Caco-2 (cell line): ENCODE measurements at regions not wholly inside any gene's neighbourhood (a gene's known extent, or its start where the extent isn't known, plus 50 kb on each side); places are given as distances from the start of the nearest gene placed in this dataset.
"Not testable (repeated sequence)": the region's sequence is repeated elsewhere in the genome, so short reads cannot be mapped to it uniquely, and the experiment has no call there.

Source experiments
- BruUV-seq: library from RNA; stranded (reverse); fragments of 400-500 nt; replicated peaks from 2 replicates; lab custom pipeline; 2021; lab: Mats Ljungman, UMichigan
- CTCF ChIA-PET: fragments of 300-600 bp; sonication (Branson Sonifier 250); formaldehyde crosslinking; loops from one replicate; lab custom pipeline; 2022; ENCODE audit warnings: antibody characterized with exemption; lab: Charles Lee
- POLR2A ChIA-PET: fragments of 300-600 bp; sonication (Branson Sonifier 250); formaldehyde crosslinking; loops from one replicate; lab custom pipeline; 2022; ENCODE audit warnings: antibody characterized with exemption; lab: Charles Lee
- DNase-seq, 2 experiments: peaks; one replicate each; pipeline versions ENCODE4 v3.0.0 to v3.0.0-alpha.2; 2020 to 2022
- H3K27me3 ChIP-seq: replicated peaks from 2 replicates; pipeline ENCODE4 v1.6.0; 2011; ENCODE audit warnings: low read length; ENCODE audit not compliant: control insufficient read depth, insufficient read depth
- H3K36me3 ChIP-seq: 2 replicates; pipeline ENCODE4 v1.5.1; 2011; ENCODE audit warnings: low read length; ENCODE audit not compliant: control insufficient read depth, insufficient read depth
- H3K4me1 ChIP-seq: fragments of 250-450 bp; sonication (Bioruptor Pico); 2 replicates; pipeline ENCODE4 v1.5.1; 2020; ENCODE audit warnings: mild to moderate bottlenecking
- H3K4me3 ChIP-seq: 2 replicates; pipeline ENCODE4 v1.5.1; 2011; ENCODE audit warnings: low read depth, mild to moderate bottlenecking, control low read depth, low read length
- H3K9me3 ChIP-seq: fragments of 250-450 bp; sonication (Bioruptor Pico); 2 replicates; pipeline ENCODE4 v1.5.1; 2020; ENCODE audit warnings: mild to moderate bottlenecking, moderate library complexity
- H3K27ac Mint-ChIP-seq: one replicate; pipeline ENCODE4 v1.8.0; 2022; ENCODE audit warnings: mixed read lengths; ENCODE audit not compliant: unreplicated experiment
- H3K27me3 Mint-ChIP-seq: one replicate; pipeline ENCODE4 v1.8.0; 2022; ENCODE audit warnings: mixed read lengths; ENCODE audit not compliant: insufficient read depth, unreplicated experiment
- H3K36me3 Mint-ChIP-seq: one replicate; pipeline ENCODE4 v1.8.0; 2022; ENCODE audit warnings: mild to moderate bottlenecking, mixed read lengths; ENCODE audit not compliant: insufficient read depth, unreplicated experiment
- H3K4me1 Mint-ChIP-seq: one replicate; pipeline ENCODE4 v1.8.0; 2022; ENCODE audit warnings: low read depth, mixed read lengths; ENCODE audit not compliant: unreplicated experiment
- H3K4me3 Mint-ChIP-seq: one replicate; pipeline ENCODE4 v1.8.0; 2022; ENCODE audit warnings: mild to moderate bottlenecking, moderate library complexity, mixed read lengths; ENCODE audit not compliant: unreplicated experiment
- H3K9me3 Mint-ChIP-seq: one replicate; pipeline ENCODE4 v1.8.0; 2022; ENCODE audit warnings: mixed read lengths; ENCODE audit not compliant: unreplicated experiment
- CTCF ChIP-seq, 2 experiments: fragments of 200-600 bp in 1 of 2; IDR thresholded peaks; 1 replicate in 1 of 2; 2 replicates in 1 of 2; pipeline versions ENCODE4 v1.5.1 to v1.8.0; 2011 to 2022; ENCODE audit warnings: antibody characterized with exemption in 1 of 2, control low read depth in 1 of 2, inconsistent platforms in 1 of 2, low read depth in 1 of 2, low read length in 1 of 2, mild to moderate bottlenecking in 1 of 2, moderate library complexity in 1 of 2; ENCODE audit not compliant: insufficient read depth in 1 of 2, severe bottlenecking in 1 of 2, unreplicated experiment in 1 of 2
- intact Hi-C: fragments of 100-400 bp; cut with micrococcal nuclease; formaldehyde crosslinking; loops from one replicate; pipeline ENCODE4 v1.10.0; 2022; ENCODE audit not compliant: unreplicated experiment

DNA sequence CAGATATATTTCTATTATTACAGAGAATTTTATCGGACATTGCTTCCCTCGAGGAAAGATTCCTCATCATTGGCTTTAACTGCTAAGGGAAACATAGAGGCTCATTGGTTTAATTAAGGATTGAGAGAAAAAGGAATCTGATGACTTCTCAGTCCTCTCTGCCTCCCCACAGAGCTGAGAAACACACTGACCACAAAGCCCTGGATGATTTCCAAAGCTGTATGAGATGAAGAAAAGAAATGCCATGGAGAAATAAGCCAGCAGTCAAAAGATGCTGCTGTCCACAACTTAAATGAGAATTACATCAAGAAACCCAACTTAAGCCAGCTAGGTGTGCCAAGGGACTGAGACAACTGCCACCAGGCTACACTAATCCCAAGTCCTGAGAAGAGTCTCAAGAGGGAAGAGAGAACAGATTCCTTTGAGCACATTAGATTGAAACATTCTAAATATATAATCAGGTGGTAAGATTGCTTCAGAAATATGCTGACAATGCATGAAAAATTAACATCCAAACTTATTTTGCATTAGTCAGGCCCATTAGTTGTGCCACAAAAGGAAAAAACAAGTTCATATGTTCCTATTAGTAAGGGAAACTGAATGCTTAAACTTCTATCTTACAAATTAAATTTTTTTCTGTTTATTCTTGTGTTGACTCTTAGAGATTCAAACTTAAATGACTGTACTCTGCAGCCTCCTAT, 308.1 kb upstream of the CYRIA start:
- no peaks in the 10 kb centered on the region for H3K4me1 ChIP-seq
- Mint-ChIP-seq H3K4me1 (no peaks in the 10 kb centered on the region), H3K36me3 (no peaks in the 10 kb centered on the region), H3K27ac (no peak overlapping the region), H3K9me3 (no peaks in the 10 kb centered on the region), H3K27me3 (peaks cover 11% of the 10 kb centered on the region), H3K4me3 (no peak overlapping the region)
- H3K4me3 ChIP-seq, result no peak overlapping the region
- ChIA-PET CTCF (no interaction called here), POLR2A (no interaction called here)
- no peak for DNase-seq
- no peaks in the 10 kb centered on the region for H3K27me3 ChIP-seq
- no peak for TF ChIP-seq CTCF (IDR thresholded peaks at IDR 0.05; ENCODE audit: insufficient read depth in 1 of 2, low read depth in 1 of 2, low read length in 1 of 2, severe bottlenecking in 1 of 2, unreplicated experiment in 1 of 2)
- no TSS peak for BruUV-seq
- intact Hi-C loops, result no loop called here
- H3K9me3 ChIP-seq, result no peaks in the 10 kb centered on the region
- H3K36me3 ChIP-seq, result no peaks in the 10 kb centered on the region

DNA sequence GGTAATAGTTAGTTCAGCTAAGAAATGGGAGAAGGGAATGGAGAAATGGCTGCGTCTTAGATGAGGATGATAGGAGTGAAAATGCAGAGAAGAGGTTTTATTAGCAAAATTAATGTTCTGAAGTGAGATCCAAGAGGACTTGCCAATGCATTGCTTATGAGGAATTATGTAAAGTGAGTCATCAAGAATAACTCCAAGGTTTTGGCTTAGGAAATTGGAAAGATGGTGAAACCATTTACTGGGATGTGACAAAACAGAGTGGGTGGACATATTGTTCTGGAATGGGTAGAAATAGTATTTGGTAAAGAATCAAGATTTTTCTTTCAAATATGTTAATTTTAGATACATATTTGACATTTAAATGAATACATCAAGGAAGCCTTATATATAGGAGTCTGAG, 306.6 kb upstream of the CYRIA start:
- Mint-ChIP-seq H3K4me1 (no peaks in the 10 kb centered on the region), H3K4me3 (no peak overlapping the region), H3K27ac (no peak overlapping the region), H3K9me3 (no peaks in the 10 kb centered on the region), H3K36me3 (no peaks in the 10 kb centered on the region), H3K27me3 (peaks cover 11% of the 10 kb centered on the region)
- no TSS peak for BruUV-seq
- Histone ChIP-seq H3K4me3 (no peak overlapping the region), H3K27me3 (no peaks in the 10 kb centered on the region), H3K9me3 (no peaks in the 10 kb centered on the region), H3K36me3 (no peaks in the 10 kb centered on the region), H3K4me1 (no peaks in the 10 kb centered on the region)
- TF ChIP-seq CTCF (IDR thresholded peaks at IDR 0.05; ENCODE audit: insufficient read depth in 1 of 2, low read depth in 1 of 2, low read length in 1 of 2, severe bottlenecking in 1 of 2, unreplicated experiment in 1 of 2), result no peak
- ChIA-PET POLR2A (no interaction called here), CTCF (no interaction called here)
- no peak for DNase-seq
- intact Hi-C loops, result no loop called here

GRCh38 chr2:16971722-16972234, 306.1 kb upstream of the CYRIA start:
- H3K9me3 ChIP-seq, result no peaks in the 10 kb centered on the region
- H3K4me1 ChIP-seq, result no peaks in the 10 kb centered on the region
- no peaks in the 10 kb centered on the region for H3K36me3 Mint-ChIP-seq
- no TSS peak for BruUV-seq
- ChIA-PET POLR2A (no interaction called here), CTCF (no interaction called here)
- TF ChIP-seq CTCF (IDR thresholded peaks at IDR 0.05; ENCODE audit: insufficient read depth in 1 of 2, low read depth in 1 of 2, low read length in 1 of 2, severe bottlenecking in 1 of 2, unreplicated experiment in 1 of 2), result no peak
- H3K9me3 Mint-ChIP-seq, result no peaks in the 10 kb centered on the region
- no peaks in the 10 kb centered on the region for H3K36me3 ChIP-seq
- peaks cover 11% of the 10 kb centered on the region for H3K27me3 Mint-ChIP-seq
- DNase-seq, result no peak
- H3K27ac Mint-ChIP-seq, result no peak overlapping the region
- H3K4me3 ChIP-seq, result no peak overlapping the region
- H3K27me3 ChIP-seq, result no peaks in the 10 kb centered on the region
- intact Hi-C loops, result no loop called here
- H3K4me3 Mint-ChIP-seq, result no peak overlapping the region
- no peaks in the 10 kb centered on the region for H3K4me1 Mint-ChIP-seq

GRCh38 chr2:16970948-16971347, 305.3 kb upstream of the CYRIA start:
- CTCF ChIA-PET, H3K4me3 Mint-ChIP-seq, H3K36me3 ChIP-seq, H3K4me3 ChIP-seq, H3K4me1 ChIP-seq, POLR2A ChIA-PET, BruUV-seq, H3K27ac Mint-ChIP-seq, H3K27me3 ChIP-seq, H3K4me1 Mint-ChIP-seq, DNase-seq, H3K9me3 ChIP-seq, H3K9me3 Mint-ChIP-seq, H3K36me3 Mint-ChIP-seq, intact Hi-C loops: not testable (repeated sequence)
- H3K27me3 Mint-ChIP-seq, result peaks cover 14% of the 10 kb centered on the region
